Neural cell (in vitro differentiated cells): ENCODE measurements at regions not wholly inside any gene's neighbourhood (a gene's known extent, or its start where the extent isn't known, plus 50 kb on each side); places are given as distances from the start of the nearest gene placed in this dataset.

ENCODE experiments used
- EP300 ChIP-seq: fragments of 450-650 bp; conservative IDR thresholded peaks from 2 replicates; pipeline ENCODE4 v1.6.1; 2014; ENCODE audit warnings: antibody characterized with exemption, mild to moderate bottlenecking, moderate library complexity; ENCODE audit not compliant: poor library complexity, severe bottlenecking
- TAF1 ChIP-seq: IDR thresholded peaks from 2 replicates; pipeline ENCODE4 v1.6.1; 2012; ENCODE audit warnings: low read depth

DNA sequence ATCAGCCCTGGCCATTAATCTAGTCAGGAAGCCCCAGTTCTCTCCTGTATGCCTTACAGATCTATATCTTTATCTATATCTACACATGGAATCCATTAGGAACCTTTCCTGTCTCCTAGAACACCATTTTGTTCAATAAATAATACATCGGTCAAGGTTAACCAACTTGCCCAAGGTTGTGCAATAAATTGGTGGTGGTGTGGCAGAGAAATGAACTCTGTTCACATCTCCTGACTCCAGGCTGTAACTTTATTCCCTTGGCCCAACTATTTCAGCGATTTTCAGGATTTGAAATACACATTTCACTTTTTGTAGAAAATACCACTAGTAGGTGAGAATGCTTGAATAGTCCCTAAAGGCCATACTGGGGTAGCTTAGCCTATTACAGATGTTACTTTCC is 712.5 kb upstream of the FZD8 start:
- TF ChIP-seq EP300 (no peak), TAF1 (no peak)
